Progenitor cell of endocrine pancreas (in vitro differentiated cells): ENCODE measurements at regions not wholly inside any gene's neighbourhood (a gene's known extent, or its start where the extent isn't known, plus 50 kb on each side); places are given as distances from the start of the nearest gene placed in this dataset.

ENCODE experiments used
- DNase-seq: peaks from one replicate; pipeline ENCODE4 v3.0.0; 2021; ENCODE audit warnings: low spot score; ENCODE audit not compliant: unreplicated experiment
- H3K27ac Mint-ChIP-seq: 2 replicates; pipeline ENCODE4 v1.8.0; 2021; ENCODE audit warnings: mild to moderate bottlenecking, moderate library complexity, mixed read lengths
- H3K27me3 Mint-ChIP-seq: 2 replicates; pipeline ENCODE4 v1.8.0; 2021; ENCODE audit warnings: mixed read lengths
- H3K36me3 Mint-ChIP-seq: 2 replicates; pipeline ENCODE4 v1.8.0; 2022; ENCODE audit warnings: mixed read lengths; ENCODE audit not compliant: insufficient read depth
- H3K4me1 Mint-ChIP-seq: 2 replicates; pipeline ENCODE4 v1.8.0; 2021; ENCODE audit warnings: low read depth, mixed read lengths
- H3K4me3 Mint-ChIP-seq: 2 replicates; pipeline ENCODE4 v1.8.0; 2021; ENCODE audit warnings: low read depth, mild to moderate bottlenecking, moderate library complexity, mixed read lengths
- H3K9me3 Mint-ChIP-seq: 2 replicates; pipeline ENCODE4 v1.8.0; 2021; ENCODE audit warnings: low read depth, mixed read lengths
- CTCF ChIP-seq: fragments of 200-600 bp; sonication (generic); IDR thresholded peaks from one replicate; pipeline ENCODE4 v1.5.0; 2021; ENCODE audit warnings: antibody characterized with exemption, mild to moderate bottlenecking; ENCODE audit not compliant: unreplicated experiment

GRCh38 chr2:185245216-185245615 lies 493.4 kb upstream of the FSIP2 start:
- Mint-ChIP-seq H3K27ac (no peak overlapping the region), H3K4me3 (no peak overlapping the region), H3K36me3 (no peaks in the 10 kb centered on the region), H3K9me3 (no peaks in the 10 kb centered on the region), H3K4me1 (no peaks in the 10 kb centered on the region), H3K27me3 (no peaks in the 10 kb centered on the region)
- TF ChIP-seq CTCF: no peak
- DNase-seq: no peak

- Mint-ChIP-seq H3K9me3 (no peaks in the 10 kb centered on the region), H3K4me1 (no peaks in the 10 kb centered on the region), H3K4me3 (no peak overlapping the region), H3K27ac (no peak overlapping the region), H3K36me3 (no peaks in the 10 kb centered on the region), H3K27me3 (no peaks in the 10 kb centered on the region)
- no peak for DNase-seq
- TF ChIP-seq CTCF: no peak
These were observed 492.8 kb upstream of the FSIP2 start for GRCh38 chr2:185245806-185246205.

- no peak for TF ChIP-seq CTCF
- no peaks in the 10 kb centered on the region for H3K36me3 Mint-ChIP-seq
These were observed 491.9 kb upstream of the FSIP2 start for GRCh38 chr2:185246717-185247116.

GRCh38 chr2:185255566-185255965 lies 483.0 kb upstream of the FSIP2 start:
- Mint-ChIP-seq H3K36me3 (peaks cover 1% of the 10 kb centered on the region), H3K4me1 (peaks cover 2% of the 10 kb centered on the region), H3K9me3 (peaks cover 4% of the 10 kb centered on the region), H3K27me3 (no peaks in the 10 kb centered on the region), H3K27ac (peak overlapping the region; percentile 22), H3K4me3 (no peak overlapping the region)
- TF ChIP-seq CTCF: no peak
- DNase-seq: no peak

More at GRCh38 chr2:185246717-185247116, 491.9 kb upstream of the FSIP2 start:
- H3K27ac Mint-ChIP-seq: no peak overlapping the region
- no peak for DNase-seq
- no peaks in the 10 kb centered on the region for H3K9me3 Mint-ChIP-seq
- H3K4me3 Mint-ChIP-seq: no peak overlapping the region
- H3K4me1 Mint-ChIP-seq: no peaks in the 10 kb centered on the region
- no peaks in the 10 kb centered on the region for H3K27me3 Mint-ChIP-seq

GRCh38 chr2:185265747-185266146 lies 472.9 kb upstream of the FSIP2 start:
- no peak for TF ChIP-seq CTCF
- Mint-ChIP-seq H3K27me3 (no peaks in the 10 kb centered on the region), H3K9me3 (no peaks in the 10 kb centered on the region), H3K4me3 (no peak overlapping the region), H3K36me3 (no peaks in the 10 kb centered on the region), H3K4me1 (no peaks in the 10 kb centered on the region), H3K27ac (no peak overlapping the region)
- no peak for DNase-seq
